ENCODE measurements at regions not wholly inside any gene's neighbourhood (a gene's known extent, or its start where the extent isn't known, plus 50 kb on each side); places are given as distances from the start of the nearest gene placed in this dataset.

GRCh38 chr12:75970310-75970709 is 61.3 kb downstream of the PHLDA1 start:
- TF ChIP-seq, protein P1, sequence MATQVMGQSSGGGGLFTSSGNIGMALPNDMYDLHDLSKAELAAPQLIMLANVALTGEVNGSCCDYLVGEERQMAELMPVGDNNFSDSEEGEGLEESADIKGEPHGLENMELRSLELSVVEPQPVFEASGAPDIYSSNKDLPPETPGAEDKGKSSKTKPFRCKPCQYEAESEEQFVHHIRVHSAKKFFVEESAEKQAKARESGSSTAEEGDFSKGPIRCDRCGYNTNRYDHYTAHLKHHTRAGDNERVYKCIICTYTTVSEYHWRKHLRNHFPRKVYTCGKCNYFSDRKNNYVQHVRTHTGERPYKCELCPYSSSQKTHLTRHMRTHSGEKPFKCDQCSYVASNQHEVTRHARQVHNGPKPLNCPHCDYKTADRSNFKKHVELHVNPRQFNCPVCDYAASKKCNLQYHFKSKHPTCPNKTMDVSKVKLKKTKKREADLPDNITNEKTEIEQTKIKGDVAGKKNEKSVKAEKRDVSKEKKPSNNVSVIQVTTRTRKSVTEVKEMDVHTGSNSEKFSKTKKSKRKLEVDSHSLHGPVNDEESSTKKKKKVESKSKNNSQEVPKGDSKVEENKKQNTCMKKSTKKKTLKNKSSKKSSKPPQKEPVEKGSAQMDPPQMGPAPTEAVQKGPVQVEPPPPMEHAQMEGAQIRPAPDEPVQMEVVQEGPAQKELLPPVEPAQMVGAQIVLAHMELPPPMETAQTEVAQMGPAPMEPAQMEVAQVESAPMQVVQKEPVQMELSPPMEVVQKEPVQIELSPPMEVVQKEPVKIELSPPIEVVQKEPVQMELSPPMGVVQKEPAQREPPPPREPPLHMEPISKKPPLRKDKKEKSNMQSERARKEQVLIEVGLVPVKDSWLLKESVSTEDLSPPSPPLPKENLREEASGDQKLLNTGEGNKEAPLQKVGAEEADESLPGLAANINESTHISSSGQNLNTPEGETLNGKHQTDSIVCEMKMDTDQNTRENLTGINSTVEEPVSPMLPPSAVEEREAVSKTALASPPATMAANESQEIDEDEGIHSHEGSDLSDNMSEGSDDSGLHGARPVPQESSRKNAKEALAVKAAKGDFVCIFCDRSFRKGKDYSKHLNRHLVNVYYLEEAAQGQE (IDR thresholded peaks at IDR 0.05; ENCODE audit: insufficient read depth in 1 of 2, low read depth in 2 of 2, low read length in 2 of 2) = no peak
- no peak for TF ChIP-seq POLR2AphosphoS5 (IDR thresholded peaks at IDR 0.05; ENCODE audit: low read depth, low read length)
- no peak for TF ChIP-seq TAF1 (IDR thresholded peaks at IDR 0.05; ENCODE audit: borderline replicate concordance, insufficient read depth, low read length)
- TF ChIP-seq SIN3A (IDR thresholded peaks at IDR 0.05; ENCODE audit: borderline replicate concordance, insufficient read depth, low read length) = no peak

Measured in PFSK-1 (cell line).